Left renal pelvis (tissue), 4 donors: ENCODE measurements at regions not wholly inside any gene's neighbourhood (a gene's known extent, or its start where the extent isn't known, plus 50 kb on each side); places are given as distances from the start of the nearest gene placed in this dataset.
A peak's percentile ranks its signal among the peaks of the same experiment; 100 is the strongest.

Experiments used
- DNase-seq, 4 donors: peaks; one replicate each; pipeline ENCODE4 v3.0.0-alpha.2; 2013; ENCODE audit warnings: low read depth in 4 of 4, low spot score in 3 of 4

- DNase-seq, result no peak
Measured at GRCh38 chr10:61319386-61320256, 133.6 kb downstream of the TMEM26 start.

GRCh38 chr10:61318429-61318828, 134.8 kb downstream of the TMEM26 start:
- no peak for DNase-seq

- DNase-seq, result no peak
Measured at GRCh38 chr10:61317706-61318105, 135.5 kb downstream of the TMEM26 start.

GRCh38 chr10:61316676-61317265, 136.4 kb downstream of the TMEM26 start:
- no peak for DNase-seq

GRCh38 chr10:61314273-61314672, 138.9 kb downstream of the TMEM26 start:
- DNase-seq, result no peak

GRCh38 chr10:61313460-61313859, 139.7 kb downstream of the TMEM26 start:
- no peak for DNase-seq

GRCh38 chr10:61304746-61305145, 148.4 kb downstream of the TMEM26 start:
- DNase-seq, result no peak

GRCh38 chr10:61302124-61302523, 151.1 kb downstream of the TMEM26 start:
- no peak for DNase-seq

GRCh38 chr10:61301575-61301974, 151.6 kb downstream of the TMEM26 start:
- DNase-seq, result no peak

GRCh38 chr10:61299841-61300240, 153.3 kb downstream of the TMEM26 start:
- DNase-seq, result no peak

GRCh38 chr10:61299156-61299555, 154.0 kb downstream of the TMEM26 start:
- DNase-seq, result no peak

GRCh38 chr10:61298194-61298593, 155.0 kb downstream of the TMEM26 start:
- DNase-seq, result no peak

GRCh38 chr10:61296161-61296560, 157.0 kb downstream of the TMEM26 start:
- no peak for DNase-seq

- DNase-seq, result no peak
Measured at GRCh38 chr10:61294131-61294530, 159.1 kb downstream of the TMEM26 start.

GRCh38 chr10:61289813-61290212, 163.4 kb downstream of the TMEM26 start:
- no peak for DNase-seq

GRCh38 chr10:61286686-61287085, 166.5 kb downstream of the TMEM26 start:
- DNase-seq, result no peak

GRCh38 chr10:61285749-61286148, 167.4 kb downstream of the TMEM26 start:
- no peak for DNase-seq

GRCh38 chr10:61284222-61284890, 168.8 kb downstream of the TMEM26 start:
- peak; percentile 46 to 53 (median 52) for DNase-seq

GRCh38 chr10:61283481-61284221, 169.5 kb downstream of the TMEM26 start:
- DNase-seq, result no peak

GRCh38 chr10:61283066-61283465, 170.1 kb downstream of the TMEM26 start:
- no peak for DNase-seq

GRCh38 chr10:61280303-61280702, 172.9 kb downstream of the TMEM26 start:
- no peak for DNase-seq
